GM19099 (cell line): ENCODE measurements at regions not wholly inside any gene's neighbourhood (a gene's known extent, or its start where the extent isn't known, plus 50 kb on each side); places are given as distances from the start of the nearest gene placed in this dataset.

Source experiments
- POLR2A ChIP-seq: IDR thresholded peaks from 3 replicates; pipeline ENCODE4 v1.6.1; 2011; ENCODE audit warnings: low read depth; ENCODE audit not compliant: insufficient read length; ENCODE audit errors: extremely low read depth

DNA sequence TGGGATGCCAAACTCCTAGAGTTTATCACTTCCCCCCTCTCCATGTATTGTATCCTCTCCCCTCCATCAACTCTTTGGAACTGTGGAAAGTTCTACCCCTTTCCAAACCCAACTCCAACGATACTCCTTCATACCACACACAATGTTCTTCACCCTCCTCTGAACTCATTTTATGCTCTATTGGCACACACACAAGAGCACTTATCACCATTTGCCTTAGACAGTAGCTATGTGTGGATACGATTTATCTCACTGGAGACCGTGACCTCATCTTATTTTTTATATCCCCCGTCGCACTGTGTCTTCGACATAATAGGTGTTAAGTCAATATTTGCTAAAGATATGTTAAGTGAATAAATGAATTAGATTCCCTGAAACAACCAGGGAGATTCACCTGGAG, 316.5 kb upstream of the PROK2 start:
- no peak for TF ChIP-seq POLR2A

DNA sequence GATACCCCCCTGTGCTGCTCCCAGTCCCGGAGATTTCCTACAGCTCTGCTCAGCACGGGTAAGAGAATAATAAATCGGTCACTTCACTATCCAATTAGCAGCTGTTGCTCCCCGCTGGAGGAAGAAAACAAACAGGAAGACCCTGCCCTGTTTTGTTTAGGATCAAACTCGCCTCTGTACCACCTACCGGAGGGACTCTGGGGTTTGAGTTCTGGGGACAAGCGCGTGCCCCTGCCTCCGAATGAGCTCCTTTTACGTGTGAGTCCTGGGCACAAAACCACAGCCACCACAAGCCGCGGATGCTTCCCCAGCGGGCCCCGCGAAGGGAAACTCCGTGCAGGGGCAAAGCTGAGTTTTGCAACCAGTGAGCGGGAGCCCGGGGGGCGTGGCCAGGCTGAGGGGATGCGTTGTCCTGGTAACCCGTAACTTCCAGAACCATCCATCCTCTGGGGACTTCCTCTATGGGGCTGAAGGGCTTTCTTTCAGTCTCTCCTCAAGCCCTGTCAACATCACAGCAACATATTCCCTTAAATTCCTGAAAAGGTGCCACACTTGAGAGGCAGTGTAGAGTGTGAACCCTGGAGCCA, 315.7 kb upstream of the PROK2 start:
- peak; percentile 45 for TF ChIP-seq POLR2A

DNA sequence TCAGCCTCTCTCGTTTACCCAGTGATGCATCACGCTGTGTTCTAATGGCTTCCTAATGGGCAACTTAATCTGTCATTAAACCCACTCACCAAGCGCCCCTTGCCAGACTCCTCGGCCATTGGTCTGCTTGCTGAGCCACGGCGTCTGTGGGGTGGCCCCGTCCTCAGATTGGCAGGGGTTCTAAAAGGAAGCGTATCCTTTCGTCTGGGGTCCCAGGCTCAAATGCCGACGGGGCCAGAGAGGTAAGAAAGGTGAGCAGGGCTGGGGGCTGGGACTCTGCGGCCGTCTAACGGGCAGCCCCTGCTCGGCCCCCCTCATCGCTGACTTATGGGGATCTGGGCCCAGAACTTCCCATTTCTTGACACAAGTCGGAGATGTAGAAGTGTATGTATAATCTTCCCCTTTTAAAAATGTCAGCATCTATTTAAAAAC, 315.1 kb upstream of the PROK2 start:
- no peak for TF ChIP-seq POLR2A

DNA sequence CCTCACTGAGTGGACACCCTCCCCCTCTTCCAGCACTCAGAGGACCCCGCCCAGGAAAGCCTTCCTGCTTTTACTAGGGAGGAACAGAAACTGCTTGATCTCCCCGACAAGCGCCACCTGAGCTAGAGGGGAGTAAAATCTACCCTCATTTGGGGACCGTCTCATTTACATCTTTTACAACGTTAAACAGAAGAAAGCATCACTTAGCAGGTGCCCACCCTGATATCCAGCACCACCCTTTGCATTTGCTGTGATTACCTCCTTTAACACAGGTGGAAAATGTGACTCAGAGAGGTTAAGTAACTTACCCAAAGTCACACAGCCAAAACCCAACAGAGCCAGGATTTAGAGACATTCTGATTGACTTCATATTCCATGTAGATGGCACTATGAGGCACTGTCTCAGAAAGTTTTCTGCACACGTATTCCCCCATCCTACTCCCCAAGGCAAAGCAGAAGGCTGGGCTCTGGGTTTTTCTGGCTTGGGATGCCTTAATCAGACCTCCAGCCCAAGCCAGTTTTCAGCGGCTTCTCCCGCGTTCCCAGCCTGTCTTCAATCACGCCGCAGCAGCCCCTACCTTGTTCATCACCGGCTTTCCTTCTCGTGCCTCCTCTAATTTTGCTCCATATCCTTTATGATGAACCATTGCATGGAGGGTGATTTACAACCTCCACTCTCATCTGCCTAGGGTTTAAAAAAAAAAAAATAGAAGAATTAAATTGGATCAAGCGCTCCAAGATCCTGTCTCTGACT, 314.6 kb upstream of the PROK2 start:
- TF ChIP-seq POLR2A = no peak

DNA sequence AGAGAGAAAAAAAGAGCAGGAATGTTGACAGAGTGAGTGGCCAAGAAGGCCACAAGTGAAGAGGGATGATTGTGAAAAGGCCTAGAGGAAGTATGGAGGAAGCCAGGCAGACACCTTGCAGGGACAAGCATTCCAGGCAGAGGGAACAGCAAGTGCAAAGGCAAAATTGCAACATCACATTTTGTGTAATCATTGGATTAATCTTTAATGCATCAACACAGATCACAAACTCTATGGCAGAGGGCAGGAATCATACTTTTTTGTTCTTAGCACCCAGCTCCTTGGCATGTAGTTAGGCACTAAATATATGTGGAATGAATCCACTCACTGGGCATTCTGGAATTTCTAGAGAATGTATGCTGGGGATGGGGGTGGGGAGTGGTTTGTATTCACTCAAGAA, 312.1 kb upstream of the PROK2 start:
- no peak for TF ChIP-seq POLR2A

DNA sequence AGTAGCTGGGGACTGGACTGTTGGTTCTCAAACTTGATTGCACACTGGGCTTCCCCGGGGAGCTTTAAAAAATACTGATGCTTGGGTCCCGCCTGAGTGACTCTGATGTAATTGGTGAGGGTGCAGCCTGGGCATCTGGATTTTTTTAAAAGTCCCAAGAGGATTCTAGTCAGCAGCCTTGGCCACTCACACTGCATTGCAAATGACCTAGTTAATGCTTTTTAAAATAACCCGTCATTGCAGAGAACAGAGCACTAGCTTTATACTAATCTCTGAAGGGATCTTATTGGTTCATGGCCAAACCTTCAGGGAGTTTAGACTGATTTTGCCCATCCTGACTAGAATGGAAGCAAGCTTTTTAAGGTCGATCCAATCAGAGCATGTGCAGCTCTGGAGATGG, 310.6 kb upstream of the PROK2 start:
- TF ChIP-seq POLR2A = no peak

DNA sequence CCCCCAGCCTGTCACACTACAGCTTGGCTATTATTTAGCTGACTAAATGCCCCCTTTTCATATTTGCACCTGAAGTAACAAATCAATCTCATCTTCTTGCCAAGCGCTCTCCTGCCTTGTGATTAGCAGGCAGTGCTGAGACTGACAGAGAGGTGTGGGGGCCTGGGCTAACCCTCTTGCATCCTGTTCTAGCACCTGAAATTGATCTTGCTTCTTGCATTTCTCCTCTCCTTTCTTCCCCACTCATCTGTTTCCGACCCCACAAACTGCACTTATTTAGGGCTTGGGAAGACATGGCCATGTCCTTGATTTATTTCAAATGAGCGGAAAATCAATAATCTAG, 309.0 kb upstream of the PROK2 start:
- no peak for TF ChIP-seq POLR2A

DNA sequence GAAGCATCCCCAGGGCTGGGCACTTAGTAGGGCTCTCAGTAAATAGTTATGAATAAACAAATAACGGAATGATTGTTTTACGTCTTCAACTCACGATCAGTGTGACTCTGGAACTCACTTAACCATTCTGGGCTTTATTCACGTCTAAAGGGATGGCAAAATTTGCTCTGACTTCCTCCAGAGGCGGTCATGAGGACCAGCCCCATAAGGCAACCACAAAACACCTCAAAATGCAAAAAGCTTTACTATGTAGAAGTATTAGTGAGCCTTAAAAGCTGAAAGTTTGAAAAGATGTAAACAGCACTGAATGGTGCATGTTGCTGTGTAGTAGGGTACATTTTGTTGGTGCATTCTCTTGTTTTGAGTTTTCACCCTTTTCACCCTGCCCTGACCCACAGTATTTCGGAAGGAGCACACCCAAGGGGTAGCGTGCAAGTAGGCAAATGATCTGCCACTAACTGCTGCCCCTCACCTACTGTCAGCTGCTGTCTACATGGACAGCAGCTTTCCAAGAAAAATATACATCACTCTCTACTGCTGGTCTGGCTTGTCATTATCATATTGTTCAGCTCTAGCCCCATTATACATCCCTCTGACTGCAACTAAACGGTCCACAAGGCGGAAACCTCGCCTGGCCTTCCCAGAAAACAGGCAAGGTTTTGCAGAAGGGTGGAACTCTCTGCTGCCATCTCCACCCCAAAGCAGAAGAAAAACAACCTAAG, 308.5 kb upstream of the PROK2 start:
- TF ChIP-seq POLR2A = no peak

DNA sequence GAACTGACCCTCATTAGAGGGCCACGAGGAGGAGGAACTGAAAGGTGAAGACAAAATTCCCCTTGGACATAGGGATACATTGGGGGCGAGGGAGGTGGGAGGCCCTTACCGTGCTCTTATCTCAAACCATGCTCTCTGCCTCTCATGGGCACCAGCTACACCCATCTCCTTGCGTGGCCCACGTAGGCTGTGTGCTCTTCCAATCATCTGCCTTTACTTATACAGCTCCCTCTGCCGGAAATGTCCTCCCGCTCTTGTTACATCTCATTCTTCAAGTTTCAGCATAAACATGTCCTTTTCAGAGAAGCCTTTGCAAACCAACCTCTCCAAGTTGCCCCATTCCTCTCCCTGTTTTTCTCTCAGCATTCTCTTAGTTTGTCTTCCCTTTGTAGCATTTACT, 307.8 kb upstream of the PROK2 start:
- TF ChIP-seq POLR2A = no peak

DNA sequence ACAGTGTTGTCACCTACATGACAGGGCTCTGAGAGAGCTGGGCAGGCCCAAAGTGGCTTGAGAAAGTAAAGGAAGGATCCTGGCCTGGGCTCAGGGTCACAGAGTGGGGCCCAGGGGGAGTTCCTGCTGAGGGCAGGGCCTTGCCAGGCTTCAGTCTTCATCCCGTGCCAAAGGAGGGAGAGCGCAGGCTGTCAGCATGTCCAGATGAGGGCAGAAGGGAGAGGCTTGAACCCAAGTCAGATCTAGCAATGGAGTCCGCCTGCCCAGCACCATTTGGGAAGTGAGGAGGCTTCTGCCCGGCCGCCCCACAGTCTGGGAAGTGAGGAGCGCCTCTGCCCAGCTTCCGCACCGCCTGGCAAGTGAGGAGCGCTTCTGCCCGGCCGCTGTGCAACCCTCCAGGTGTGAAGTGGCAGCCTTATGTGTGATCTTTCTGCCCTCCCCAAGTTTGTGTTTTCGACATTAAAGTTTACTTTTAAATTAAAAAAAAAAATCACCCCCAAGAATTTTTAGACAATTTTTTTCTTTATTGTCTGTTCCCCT, 303.6 kb upstream of the PROK2 start:
- no peak for TF ChIP-seq POLR2A

DNA sequence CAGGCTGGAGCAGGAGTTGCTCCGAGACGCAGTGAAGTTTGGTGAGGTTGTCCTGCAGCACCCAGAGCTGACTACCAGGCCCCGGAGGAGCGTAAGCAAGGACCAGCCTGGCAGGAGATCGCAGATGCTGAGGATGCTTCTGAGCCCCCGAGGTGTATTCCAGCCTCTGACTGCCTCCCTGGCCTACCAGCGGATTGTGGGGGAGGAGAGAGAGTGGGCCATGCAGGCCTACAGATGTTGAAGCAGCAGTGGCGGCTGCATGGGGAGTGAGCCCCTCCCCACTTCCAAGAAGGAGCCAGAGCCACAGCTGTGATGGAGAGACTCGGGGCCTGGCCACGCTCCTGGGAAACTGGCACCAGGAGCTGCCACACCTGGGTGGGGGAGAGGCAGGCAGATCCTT, 302.5 kb upstream of the PROK2 start:
- TF ChIP-seq POLR2A = no peak

DNA sequence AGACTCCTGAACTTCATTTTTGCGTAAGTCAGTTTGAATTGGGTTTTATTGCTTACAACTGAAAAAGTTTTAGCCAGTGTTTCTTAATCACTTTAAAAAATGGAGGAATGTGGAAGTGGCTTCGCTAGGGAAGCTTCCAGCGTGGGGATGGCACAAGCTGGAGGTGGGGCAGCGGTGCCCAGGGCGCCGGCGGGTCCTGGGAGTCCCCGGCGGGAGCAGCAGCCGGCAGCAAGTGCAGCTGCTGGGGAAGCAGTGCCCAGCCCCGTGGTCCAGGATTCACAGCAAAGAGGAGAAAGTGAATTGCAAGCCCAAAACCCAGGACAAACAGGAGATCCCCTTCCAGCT, 301.8 kb upstream of the PROK2 start:
- TF ChIP-seq POLR2A = no peak

DNA sequence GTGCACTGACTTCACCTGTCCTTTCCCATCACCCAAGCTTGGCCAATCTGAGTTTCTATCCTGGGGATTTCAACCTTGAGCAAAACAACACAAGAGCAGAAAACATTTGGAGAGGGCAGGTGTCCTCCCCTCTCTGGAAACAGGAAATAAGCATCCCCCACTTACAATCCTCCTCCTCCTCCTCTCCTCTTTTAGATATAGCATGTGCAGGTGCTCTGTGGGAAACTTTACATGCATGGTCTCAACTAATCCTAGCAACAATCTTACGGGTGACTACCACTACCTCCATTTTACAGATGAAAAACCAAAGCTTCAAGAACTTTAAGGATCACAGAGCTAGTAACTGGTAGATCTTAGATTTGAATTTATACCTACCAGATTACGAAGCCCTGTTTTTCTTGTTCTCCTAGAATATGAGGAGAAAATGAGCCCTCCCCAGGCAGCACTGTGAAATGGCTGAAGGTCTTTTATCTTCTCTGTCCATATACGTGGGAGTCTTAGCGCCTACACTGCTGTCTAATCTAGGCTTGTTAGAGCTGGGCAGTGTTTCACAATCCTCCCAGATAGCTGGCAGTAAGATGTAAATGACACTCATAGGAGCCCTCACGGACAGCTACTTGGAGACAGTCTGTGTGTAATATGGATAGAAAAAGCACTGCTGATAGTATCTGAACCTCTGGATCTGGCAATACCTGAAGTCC, 301.2 kb upstream of the PROK2 start:
- no peak for TF ChIP-seq POLR2A

DNA sequence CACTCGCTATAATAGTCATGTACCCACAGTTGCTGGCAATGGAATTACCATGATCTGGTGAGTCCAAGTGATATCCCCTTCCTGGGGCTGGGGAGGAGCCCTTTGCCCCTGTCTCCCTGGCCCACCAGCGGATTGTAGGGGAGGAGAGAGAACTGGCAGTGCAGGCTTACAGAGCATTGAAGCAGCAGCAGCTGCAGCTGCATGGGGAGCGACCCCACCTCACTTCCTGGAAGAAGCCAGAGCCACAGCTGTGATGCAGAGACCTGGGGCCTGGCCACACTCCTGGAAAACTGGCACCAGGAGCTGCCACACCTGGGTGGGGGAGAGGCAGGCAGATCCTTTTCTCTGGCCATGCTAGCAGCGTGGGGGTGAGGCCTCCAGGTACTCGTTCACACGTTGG, 300.1 kb upstream of the PROK2 start:
- no peak for TF ChIP-seq POLR2A

DNA sequence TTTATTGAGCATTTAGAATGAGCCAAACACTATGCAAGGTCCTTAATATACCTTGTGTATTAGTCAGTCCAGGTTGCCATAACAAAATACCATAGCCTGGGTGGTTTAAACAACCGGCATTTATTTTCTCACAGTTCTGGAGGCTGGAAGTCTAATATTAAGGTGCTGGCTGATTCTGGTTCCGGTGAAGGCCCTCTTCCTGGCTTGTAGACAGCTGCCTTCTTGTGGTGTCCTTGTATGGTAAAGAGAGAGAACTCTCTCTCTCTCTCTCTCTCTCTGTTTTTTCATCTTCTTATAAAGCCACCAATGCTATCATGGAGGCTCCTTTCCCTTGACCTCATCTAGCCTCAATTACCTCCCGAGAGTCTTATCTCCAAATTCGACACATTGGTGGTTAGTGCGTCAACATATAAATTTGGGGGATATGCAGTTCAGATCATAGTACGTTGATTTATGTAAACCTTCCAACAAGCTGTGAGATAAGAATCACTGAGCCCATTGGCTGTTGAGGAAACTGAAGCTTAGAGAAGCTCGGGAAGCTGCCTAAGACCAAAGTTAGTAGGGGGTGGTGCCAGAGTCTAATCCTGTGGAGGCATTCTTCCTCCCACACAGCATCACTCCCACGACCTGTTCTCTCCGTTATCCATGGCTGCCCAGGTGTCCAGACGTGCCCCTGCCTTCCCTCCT, 298.0 kb upstream of the PROK2 start:
- no peak for TF ChIP-seq POLR2A
